Mesenchymal stem cell (in vitro differentiated cells and primary cell): ENCODE measurements at regions not wholly inside any gene's neighbourhood (a gene's known extent, or its start where the extent isn't known, plus 50 kb on each side); places are given as distances from the start of the nearest gene placed in this dataset.

Experiments
- DNase-seq: peaks from one replicate; pipeline ENCODE4 v3.0.0-alpha.2; 2013
- H2AFZ ChIP-seq: one replicate; pipeline ENCODE4 v1.6.1; 2013; ENCODE audit warnings: low read depth, mild to moderate bottlenecking, control low read depth, inconsistent platforms, low read length, moderate library complexity
- H2AK5ac ChIP-seq: 2 replicates; pipeline ENCODE4 v1.6.1; 2013; ENCODE audit warnings: low read length, moderate library complexity, mild to moderate bottlenecking, inconsistent platforms; ENCODE audit not compliant: severe bottlenecking
- H2BK120ac ChIP-seq: one replicate; pipeline ENCODE4 v1.6.1; 2013; ENCODE audit warnings: low read depth, mild to moderate bottlenecking, inconsistent platforms, low read length, moderate library complexity
- H2BK12ac ChIP-seq, 2 experiments: one replicate each; pipeline ENCODE4 v1.6.1; 2013; ENCODE audit warnings: inconsistent platforms in 2 of 2, low read length in 2 of 2, mild to moderate bottlenecking in 2 of 2, moderate library complexity in 2 of 2, control low read depth in 1 of 2
- H2BK15ac ChIP-seq: one replicate; pipeline ENCODE4 v1.6.1; 2013; ENCODE audit warnings: mild to moderate bottlenecking, low read depth, inconsistent platforms; ENCODE audit not compliant: poor library complexity, severe bottlenecking
- H2BK5ac ChIP-seq: 2 replicates; pipeline ENCODE4 v1.6.1; 2013; ENCODE audit warnings: low read depth, mild to moderate bottlenecking, low read length, control low read depth, inconsistent platforms; ENCODE audit not compliant: poor library complexity, severe bottlenecking
- H3K14ac ChIP-seq, 2 experiments: one replicate each; pipeline ENCODE4 v1.6.1; 2013; ENCODE audit warnings: inconsistent platforms in 2 of 2, low read length in 2 of 2, control low read depth in 1 of 2, mild to moderate bottlenecking in 1 of 2, moderate library complexity in 1 of 2
- H3K18ac ChIP-seq, 2 experiments: one replicate each; pipeline ENCODE4 v1.6.1; 2013; ENCODE audit warnings: inconsistent platforms in 2 of 2, low read length in 2 of 2, control low read depth in 1 of 2, low read depth in 1 of 2, mild to moderate bottlenecking in 1 of 2
- H3K23ac ChIP-seq, 2 experiments: one replicate each; pipeline ENCODE4 v1.6.1; 2013; ENCODE audit warnings: inconsistent platforms in 2 of 2, low read length in 2 of 2, mild to moderate bottlenecking in 2 of 2, moderate library complexity in 2 of 2, control low read depth in 1 of 2
- H3K27ac ChIP-seq: 2 replicates; pipeline ENCODE4 v1.5.1; 2013; ENCODE audit warnings: mild to moderate bottlenecking, moderate library complexity, low read length, control low read depth, inconsistent platforms; ENCODE audit not compliant: poor library complexity, severe bottlenecking
- H3K27me3 ChIP-seq, 2 experiments: 2 replicates each; pipeline versions ENCODE4 v1.6.1 to v1.7.0; 2013; ENCODE audit warnings: low read length in 2 of 2, mild to moderate bottlenecking in 2 of 2, moderate library complexity in 2 of 2, control low read depth in 1 of 2, inconsistent platforms in 1 of 2; ENCODE audit not compliant: control insufficient read depth in 1 of 2, insufficient read depth in 1 of 2
- H3K36me3 ChIP-seq, 2 experiments: 2 replicates each; pipeline versions ENCODE4 v1.6.1 to v1.7.0; 2013; ENCODE audit warnings: low read length in 2 of 2, control low read depth in 1 of 2, inconsistent platforms in 1 of 2, low read depth in 1 of 2, mild to moderate bottlenecking in 1 of 2; ENCODE audit not compliant: insufficient read depth in 2 of 2, control insufficient read depth in 1 of 2
- H3K4ac ChIP-seq, 2 experiments: one replicate each; pipeline ENCODE4 v1.6.1; 2013; ENCODE audit warnings: inconsistent platforms in 2 of 2, low read length in 2 of 2, mild to moderate bottlenecking in 2 of 2, moderate library complexity in 2 of 2, control low read depth in 1 of 2, low read depth in 1 of 2
- H3K4me1 ChIP-seq: 2 replicates; pipeline ENCODE4 v1.6.1; 2013; ENCODE audit warnings: low read depth, low read length, control low read depth; ENCODE audit not compliant: control insufficient read depth, insufficient read depth
- H3K4me2 ChIP-seq: 2 replicates; pipeline ENCODE4 v1.6.1; 2013; ENCODE audit warnings: low read length, mild to moderate bottlenecking, inconsistent platforms; ENCODE audit not compliant: poor library complexity, severe bottlenecking
- H3K4me3 ChIP-seq, 2 experiments: 2 replicates each; pipeline versions ENCODE4 v1.5.1 to v1.7.0; 2013; ENCODE audit warnings: low read length in 2 of 2, mild to moderate bottlenecking in 2 of 2, control low read depth in 1 of 2, low read depth in 1 of 2; ENCODE audit not compliant: insufficient read depth in 1 of 2
- H3K79me1 ChIP-seq: replicated peaks from 2 replicates; pipeline ENCODE4 v1.6.1; 2013; ENCODE audit warnings: mild to moderate bottlenecking, control low read depth, low read length, inconsistent platforms; ENCODE audit not compliant: poor library complexity, severe bottlenecking
- H3K9ac ChIP-seq: 2 replicates; pipeline ENCODE4 v1.7.0; 2013; ENCODE audit warnings: mild to moderate bottlenecking, low read length, moderate library complexity
- H3K9me3 ChIP-seq: 2 replicates; pipeline ENCODE4 v1.7.0; 2013; ENCODE audit warnings: mild to moderate bottlenecking, low read length; ENCODE audit not compliant: control insufficient read depth
- H4K8ac ChIP-seq: one replicate; pipeline ENCODE4 v1.6.1; 2013; ENCODE audit warnings: inconsistent platforms, mild to moderate bottlenecking, low read length, moderate library complexity
- H4K91ac ChIP-seq: one replicate; pipeline ENCODE4 v1.6.1; 2013; ENCODE audit warnings: mild to moderate bottlenecking, low read length, inconsistent platforms
- WGBS: methylation state at CpG from one replicate; pipeline ENCODE4 v1.1.7; 2013; ENCODE audit warnings: mixed read lengths; 5-methylcytosine and 5-hydroxymethylcytosine counted together

DNA sequence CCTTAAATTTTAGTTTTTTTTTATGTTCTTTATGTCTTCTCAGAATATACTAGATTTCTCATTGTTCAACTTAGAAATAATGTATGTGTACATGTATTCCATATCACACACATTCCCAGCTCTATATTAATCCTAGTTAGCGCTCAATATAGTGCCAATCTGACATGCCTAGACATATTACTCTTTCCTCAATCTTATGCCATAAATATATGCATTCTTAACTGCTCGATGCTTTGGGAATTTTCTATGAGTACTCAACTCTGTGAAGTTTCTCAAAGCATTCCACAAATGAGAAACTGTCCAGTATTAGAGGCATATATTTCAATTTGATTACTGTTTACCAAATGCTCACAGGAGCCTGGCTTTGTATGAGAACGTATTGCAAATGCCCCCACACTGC, 231.2 kb upstream of the VEGFC start:
- Histone ChIP-seq H3K18ac (no peak overlapping the region), H3K4me1 (no peaks in the 10 kb centered on the region), H2AFZ (no peak overlapping the region), H2BK15ac (no peak overlapping the region), H2AK5ac (no peak overlapping the region), H3K14ac (no peak overlapping the region), H4K8ac (no peak overlapping the region), H4K91ac (no peak overlapping the region), H2BK120ac (no peak overlapping the region), H2BK5ac (no peak overlapping the region), H3K4me2 (no peak overlapping the region), H2BK12ac (no peak overlapping the region), H3K36me3 (no peaks in the 10 kb centered on the region), H3K27ac (no peak overlapping the region), H3K23ac (no peak overlapping the region), H3K79me1 (no peaks in the 10 kb centered on the region), H3K27me3 (no peaks in the 10 kb centered on the region), H3K4me3 (no peak overlapping the region), H3K9ac (no peak overlapping the region), H3K4ac (no peak overlapping the region), H3K9me3 (peaks cover 6% of the 10 kb centered on the region)
- no peak for DNase-seq
- WGBS, result 81% methylated on average over 3 of the region's 3 CpGs

DNA sequence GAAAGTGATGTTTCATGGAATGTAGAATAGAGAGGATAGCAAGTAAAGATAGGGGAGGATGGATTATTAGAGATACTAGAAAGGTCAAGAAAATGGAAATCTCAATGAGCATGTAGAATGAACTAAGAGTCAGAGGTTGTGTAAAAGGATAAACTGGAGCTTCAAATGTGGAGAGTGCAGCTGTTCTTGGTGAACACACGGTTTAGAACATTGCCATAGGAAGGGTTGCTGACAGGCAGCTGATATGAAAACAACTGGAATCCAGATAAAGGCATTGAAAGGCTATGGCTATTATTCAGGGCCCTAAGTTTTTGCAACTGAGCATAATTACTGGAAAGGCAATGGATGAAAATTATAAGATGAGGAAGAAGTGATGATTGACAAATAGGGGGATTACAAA, 239.6 kb upstream of the VEGFC start:
- 83% methylated on average over 1 of the region's 1 CpG for WGBS
- no peak overlapping the region for H3K4me2 ChIP-seq

DNA sequence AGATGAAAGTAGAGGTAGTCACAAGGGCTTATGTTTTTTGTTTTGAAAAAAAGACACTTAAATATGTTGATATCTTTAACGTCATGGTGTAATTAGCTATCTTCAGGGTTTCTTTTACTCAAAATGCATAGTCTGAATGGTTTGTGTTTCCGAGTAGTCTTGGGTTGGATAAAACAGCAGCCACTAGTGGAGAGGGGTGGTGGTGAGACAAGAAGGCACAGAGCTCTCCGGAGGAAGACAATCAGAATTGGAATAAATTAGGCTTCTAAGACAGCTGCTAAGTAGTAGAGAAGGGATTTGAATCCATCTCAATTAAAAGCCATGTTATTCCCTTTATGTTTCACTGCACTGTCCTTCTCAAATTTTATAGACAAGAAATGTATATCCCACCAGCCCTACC, 240.4 kb upstream of the VEGFC start:
- Histone ChIP-seq H3K36me3 (no peaks in the 10 kb centered on the region), H2BK15ac (no peak overlapping the region)
- WGBS, result 93% methylated on average over 2 of the region's 3 CpGs

More for the DNA sequence above, 239.6 kb upstream of the VEGFC start:
- H2BK12ac ChIP-seq, result no peak overlapping the region
- no peak overlapping the region for H4K8ac ChIP-seq
- no peak overlapping the region for H3K23ac ChIP-seq
- no peak overlapping the region for H3K14ac ChIP-seq
- H3K36me3 ChIP-seq, result no peaks in the 10 kb centered on the region
- DNase-seq, result no peak
- H3K18ac ChIP-seq, result no peak overlapping the region
- no peaks in the 10 kb centered on the region for H3K27me3 ChIP-seq
- H2BK5ac ChIP-seq, result no peak overlapping the region
- H4K91ac ChIP-seq, result no peak overlapping the region
- no peak overlapping the region for H2BK120ac ChIP-seq
- no peak overlapping the region for H2AFZ ChIP-seq
- no peaks in the 10 kb centered on the region for H3K79me1 ChIP-seq
- H3K9ac ChIP-seq, result no peak overlapping the region
- H2AK5ac ChIP-seq, result no peak overlapping the region
- H3K4me1 ChIP-seq, result no peaks in the 10 kb centered on the region
- H3K4ac ChIP-seq, result no peak overlapping the region
- H3K9me3 ChIP-seq, result no peaks in the 10 kb centered on the region
- no peak overlapping the region for H2BK15ac ChIP-seq
- H3K4me3 ChIP-seq, result no peak overlapping the region
- H3K27ac ChIP-seq, result no peak overlapping the region

DNA sequence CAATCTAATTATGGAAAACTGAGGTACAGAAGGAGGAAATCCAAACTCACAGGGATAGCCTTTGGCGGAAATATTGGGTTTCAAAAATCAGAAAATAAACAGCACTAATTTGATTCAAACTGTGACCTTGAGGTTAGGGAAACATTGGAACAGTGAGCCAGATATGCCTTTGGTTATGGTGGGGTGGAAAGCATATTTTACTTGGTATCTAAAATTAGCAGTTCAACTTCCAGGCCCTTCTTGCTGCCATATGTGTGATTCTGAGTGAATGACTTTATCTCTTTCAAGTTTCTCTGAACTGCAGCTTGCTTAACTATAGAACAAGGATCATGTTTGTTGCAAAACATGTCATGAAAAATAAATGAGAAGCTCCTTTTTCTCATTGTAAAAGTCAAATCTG, 240.9 kb upstream of the VEGFC start:
- Histone ChIP-seq H2AK5ac (no peak overlapping the region), H3K4me3 (no peak overlapping the region), H3K27me3 (no peaks in the 10 kb centered on the region), H3K36me3 (no peaks in the 10 kb centered on the region), H3K9ac (no peak overlapping the region), H3K4ac (no peak overlapping the region), H3K79me1 (no peaks in the 10 kb centered on the region), H4K8ac (no peak overlapping the region), H4K91ac (no peak overlapping the region), H3K4me1 (no peaks in the 10 kb centered on the region), H2BK5ac (no peak overlapping the region), H3K4me2 (no peak overlapping the region), H3K23ac (no peak overlapping the region), H2BK120ac (no peak overlapping the region), H2AFZ (no peak overlapping the region), H3K14ac (no peak overlapping the region), H3K27ac (no peak overlapping the region), H2BK15ac (no peak overlapping the region), H3K9me3 (no peaks in the 10 kb centered on the region), H2BK12ac (no peak overlapping the region), H3K18ac (no peak overlapping the region)
- DNase-seq, result no peak
- 100% methylated on average over 1 of the region's 1 CpG for WGBS

More for the DNA sequence above, 240.4 kb upstream of the VEGFC start:
- Histone ChIP-seq H3K9me3 (no peaks in the 10 kb centered on the region), H4K8ac (no peak overlapping the region), H3K4me3 (no peak overlapping the region), H4K91ac (no peak overlapping the region), H3K4ac (no peak overlapping the region), H3K9ac (no peak overlapping the region), H3K4me1 (no peaks in the 10 kb centered on the region), H3K27me3 (no peaks in the 10 kb centered on the region), H3K14ac (no peak overlapping the region), H2BK5ac (no peak overlapping the region), H2AK5ac (no peak overlapping the region), H3K4me2 (no peak overlapping the region), H2BK12ac (no peak overlapping the region), H3K18ac (no peak overlapping the region), H3K27ac (no peak overlapping the region), H3K23ac (no peak overlapping the region), H2AFZ (no peak overlapping the region), H3K79me1 (no peaks in the 10 kb centered on the region), H2BK120ac (no peak overlapping the region)
- no peak for DNase-seq
